ENCODE measurements at regions not wholly inside any gene's neighbourhood (a gene's known extent, or its start where the extent isn't known, plus 50 kb on each side); places are given as distances from the start of the nearest gene placed in this dataset.

DNA sequence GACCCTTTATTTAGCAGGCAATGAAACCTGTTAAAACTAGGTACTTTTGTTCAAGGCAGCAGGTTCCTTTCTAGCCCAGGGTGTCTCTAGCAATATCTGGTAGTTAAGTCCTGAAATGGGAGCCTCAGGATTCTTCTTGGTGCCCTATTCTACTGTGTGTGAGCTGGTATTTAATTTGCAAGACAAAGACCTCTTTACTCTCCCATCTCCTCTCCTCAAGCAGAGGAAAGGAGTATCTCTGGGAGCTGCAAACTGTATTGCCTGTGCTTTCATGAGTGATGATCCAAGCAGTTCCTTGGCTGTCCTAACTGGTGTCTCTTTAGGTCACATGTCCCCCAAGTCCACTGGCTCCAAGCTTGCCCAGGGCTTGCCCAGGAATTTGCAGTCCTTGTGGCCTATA lies 188.2 kb downstream of the SI start:
- TF ChIP-seq, protein P1, sequence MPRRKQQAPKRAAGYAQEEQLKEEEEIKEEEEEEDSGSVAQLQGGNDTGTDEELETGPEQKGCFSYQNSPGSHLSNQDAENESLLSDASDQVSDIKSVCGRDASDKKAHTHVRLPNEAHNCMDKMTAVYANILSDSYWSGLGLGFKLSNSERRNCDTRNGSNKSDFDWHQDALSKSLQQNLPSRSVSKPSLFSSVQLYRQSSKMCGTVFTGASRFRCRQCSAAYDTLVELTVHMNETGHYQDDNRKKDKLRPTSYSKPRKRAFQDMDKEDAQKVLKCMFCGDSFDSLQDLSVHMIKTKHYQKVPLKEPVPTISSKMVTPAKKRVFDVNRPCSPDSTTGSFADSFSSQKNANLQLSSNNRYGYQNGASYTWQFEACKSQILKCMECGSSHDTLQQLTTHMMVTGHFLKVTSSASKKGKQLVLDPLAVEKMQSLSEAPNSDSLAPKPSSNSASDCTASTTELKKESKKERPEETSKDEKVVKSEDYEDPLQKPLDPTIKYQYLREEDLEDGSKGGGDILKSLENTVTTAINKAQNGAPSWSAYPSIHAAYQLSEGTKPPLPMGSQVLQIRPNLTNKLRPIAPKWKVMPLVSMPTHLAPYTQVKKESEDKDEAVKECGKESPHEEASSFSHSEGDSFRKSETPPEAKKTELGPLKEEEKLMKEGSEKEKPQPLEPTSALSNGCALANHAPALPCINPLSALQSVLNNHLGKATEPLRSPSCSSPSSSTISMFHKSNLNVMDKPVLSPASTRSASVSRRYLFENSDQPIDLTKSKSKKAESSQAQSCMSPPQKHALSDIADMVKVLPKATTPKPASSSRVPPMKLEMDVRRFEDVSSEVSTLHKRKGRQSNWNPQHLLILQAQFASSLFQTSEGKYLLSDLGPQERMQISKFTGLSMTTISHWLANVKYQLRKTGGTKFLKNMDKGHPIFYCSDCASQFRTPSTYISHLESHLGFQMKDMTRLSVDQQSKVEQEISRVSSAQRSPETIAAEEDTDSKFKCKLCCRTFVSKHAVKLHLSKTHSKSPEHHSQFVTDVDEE (CRISPR knock-in tag; IDR thresholded peaks at IDR 0.05), result no peak
- TF ChIP-seq SNAI2 (CRISPR knock-in tag; IDR thresholded peaks at IDR 0.05), result no peak
- ATAC-seq, result no peak

DNA sequence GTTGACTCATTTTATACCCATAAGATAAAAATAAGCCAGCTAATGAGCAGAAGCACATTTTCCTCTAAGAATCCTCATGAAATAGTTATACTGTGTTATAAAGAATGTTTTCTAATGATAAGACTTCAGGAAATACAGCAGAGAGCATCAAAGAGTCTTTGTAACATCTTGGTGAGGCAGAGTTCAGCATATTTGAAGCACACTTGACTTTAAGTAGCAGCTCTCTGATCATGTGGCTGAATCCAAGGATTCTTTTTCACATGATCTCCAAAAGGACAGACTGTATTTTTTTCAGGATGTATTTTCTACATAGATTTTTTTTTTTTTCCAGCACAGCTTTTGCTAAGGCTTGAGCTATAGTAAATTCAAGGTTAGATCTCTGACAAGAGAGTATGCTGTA lies 195.1 kb downstream of the SI start:
- TF ChIP-seq PPARA (CRISPR knock-in tag; IDR thresholded peaks at IDR 0.05; ENCODE audit: borderline replicate concordance) (no peak), ZFP3 (CRISPR knock-in tag; IDR thresholded peaks at IDR 0.05) (no peak), TOX (CRISPR knock-in tag; IDR thresholded peaks at IDR 0.05; ENCODE audit: borderline replicate concordance) (no peak), SNAI2 (CRISPR knock-in tag; IDR thresholded peaks at IDR 0.05) (no peak), ZNF565 (CRISPR knock-in tag; conservative IDR thresholded peaks at IDR 0.05; ENCODE audit: low read depth) (no peak), GLIS3 (CRISPR knock-in tag; IDR thresholded peaks at IDR 0.05) (no peak), BACH2 (CRISPR knock-in tag; IDR thresholded peaks at IDR 0.05; ENCODE audit: borderline replicate concordance) (no peak), ARNTL (CRISPR knock-in tag; IDR thresholded peaks at IDR 0.05; ENCODE audit: borderline replicate concordance, low read depth) (no peak), ZNF8 (CRISPR knock-in tag; IDR thresholded peaks at IDR 0.05) (no peak), OSR1 (CRISPR knock-in tag; IDR thresholded peaks at IDR 0.05) (no peak), ESRRG (CRISPR knock-in tag; IDR thresholded peaks at IDR 0.05) (no peak), ZNF70 (CRISPR knock-in tag; IDR thresholded peaks at IDR 0.05) (no peak)
- TF ChIP-seq, protein P2, sequence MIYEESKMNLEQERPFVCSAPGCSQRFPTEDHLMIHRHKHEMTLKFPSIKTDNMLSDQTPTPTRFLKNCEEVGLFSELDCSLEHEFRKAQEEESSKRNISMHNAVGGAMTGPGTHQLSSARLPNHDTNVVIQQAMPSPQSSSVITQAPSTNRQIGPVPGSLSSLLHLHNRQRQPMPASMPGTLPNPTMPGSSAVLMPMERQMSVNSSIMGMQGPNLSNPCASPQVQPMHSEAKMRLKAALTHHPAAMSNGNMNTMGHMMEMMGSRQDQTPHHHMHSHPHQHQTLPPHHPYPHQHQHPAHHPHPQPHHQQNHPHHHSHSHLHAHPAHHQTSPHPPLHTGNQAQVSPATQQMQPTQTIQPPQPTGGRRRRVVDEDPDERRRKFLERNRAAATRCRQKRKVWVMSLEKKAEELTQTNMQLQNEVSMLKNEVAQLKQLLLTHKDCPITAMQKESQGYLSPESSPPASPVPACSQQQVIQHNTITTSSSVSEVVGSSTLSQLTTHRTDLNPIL (CRISPR knock-in tag; IDR thresholded peaks at IDR 0.05; ENCODE audit: low read depth), result no peak
- TF ChIP-seq, protein P3, sequence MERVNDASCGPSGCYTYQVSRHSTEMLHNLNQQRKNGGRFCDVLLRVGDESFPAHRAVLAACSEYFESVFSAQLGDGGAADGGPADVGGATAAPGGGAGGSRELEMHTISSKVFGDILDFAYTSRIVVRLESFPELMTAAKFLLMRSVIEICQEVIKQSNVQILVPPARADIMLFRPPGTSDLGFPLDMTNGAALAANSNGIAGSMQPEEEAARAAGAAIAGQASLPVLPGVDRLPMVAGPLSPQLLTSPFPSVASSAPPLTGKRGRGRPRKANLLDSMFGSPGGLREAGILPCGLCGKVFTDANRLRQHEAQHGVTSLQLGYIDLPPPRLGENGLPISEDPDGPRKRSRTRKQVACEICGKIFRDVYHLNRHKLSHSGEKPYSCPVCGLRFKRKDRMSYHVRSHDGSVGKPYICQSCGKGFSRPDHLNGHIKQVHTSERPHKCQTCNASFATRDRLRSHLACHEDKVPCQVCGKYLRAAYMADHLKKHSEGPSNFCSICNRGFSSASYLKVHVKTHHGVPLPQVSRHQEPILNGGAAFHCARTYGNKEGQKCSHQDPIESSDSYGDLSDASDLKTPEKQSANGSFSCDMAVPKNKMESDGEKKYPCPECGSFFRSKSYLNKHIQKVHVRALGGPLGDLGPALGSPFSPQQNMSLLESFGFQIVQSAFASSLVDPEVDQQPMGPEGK (CRISPR knock-in tag; IDR thresholded peaks at IDR 0.05; ENCODE audit: borderline replicate concordance), result no peak
- TF ChIP-seq, protein P4, sequence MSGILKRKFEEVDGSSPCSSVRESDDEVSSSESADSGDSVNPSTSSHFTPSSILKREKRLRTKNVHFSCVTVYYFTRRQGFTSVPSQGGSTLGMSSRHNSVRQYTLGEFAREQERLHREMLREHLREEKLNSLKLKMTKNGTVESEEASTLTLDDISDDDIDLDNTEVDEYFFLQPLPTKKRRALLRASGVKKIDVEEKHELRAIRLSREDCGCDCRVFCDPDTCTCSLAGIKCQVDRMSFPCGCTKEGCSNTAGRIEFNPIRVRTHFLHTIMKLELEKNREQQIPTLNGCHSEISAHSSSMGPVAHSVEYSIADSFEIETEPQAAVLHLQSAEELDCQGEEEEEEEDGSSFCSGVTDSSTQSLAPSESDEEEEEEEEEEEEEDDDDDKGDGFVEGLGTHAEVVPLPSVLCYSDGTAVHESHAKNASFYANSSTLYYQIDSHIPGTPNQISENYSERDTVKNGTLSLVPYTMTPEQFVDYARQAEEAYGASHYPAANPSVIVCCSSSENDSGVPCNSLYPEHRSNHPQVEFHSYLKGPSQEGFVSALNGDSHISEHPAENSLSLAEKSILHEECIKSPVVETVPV (CRISPR knock-in tag; IDR thresholded peaks at IDR 0.05), result no peak
- no peak for ATAC-seq

DNA sequence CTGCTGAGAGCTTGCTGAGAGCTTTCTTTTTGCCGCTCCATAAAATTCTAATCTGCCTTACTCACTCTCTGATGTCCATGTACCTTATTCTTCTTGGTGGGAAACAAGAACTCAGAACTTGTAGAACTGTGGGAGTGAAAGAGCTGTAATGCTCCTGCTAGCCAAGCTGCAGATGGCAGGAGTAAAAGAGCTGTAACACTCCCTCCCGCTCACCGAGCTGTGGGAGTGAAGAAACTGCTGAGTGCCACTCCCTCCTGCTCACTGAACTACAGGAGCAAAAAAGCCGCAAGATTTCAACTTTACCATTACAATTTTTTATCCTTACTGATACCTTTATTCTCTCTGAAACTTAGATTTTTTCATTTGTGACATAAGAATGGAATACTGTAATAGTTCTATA lies 199.1 kb downstream of the SI start:
- no peak for ATAC-seq
- TF ChIP-seq BACH2 (CRISPR knock-in tag; IDR thresholded peaks at IDR 0.05; ENCODE audit: borderline replicate concordance), result no peak
- TF ChIP-seq RARB (CRISPR knock-in tag; IDR thresholded peaks at IDR 0.05), result no peak
- no peak for TF ChIP-seq ZC3H10 (CRISPR knock-in tag; IDR thresholded peaks at IDR 0.05)
- TF ChIP-seq GLIS3 (CRISPR knock-in tag; IDR thresholded peaks at IDR 0.05), result no peak
- TF ChIP-seq TCF4 (CRISPR knock-in tag; IDR thresholded peaks at IDR 0.05; ENCODE audit: borderline replicate concordance), result no peak
- TF ChIP-seq ZNF70 (CRISPR knock-in tag; IDR thresholded peaks at IDR 0.05), result no peak
- TF ChIP-seq TOX (CRISPR knock-in tag; IDR thresholded peaks at IDR 0.05; ENCODE audit: borderline replicate concordance), result no peak
- no peak for TF ChIP-seq ZNF565 (CRISPR knock-in tag; conservative IDR thresholded peaks at IDR 0.05; ENCODE audit: low read depth)
- TF ChIP-seq SNAI2 (CRISPR knock-in tag; IDR thresholded peaks at IDR 0.05), result no peak
- TF ChIP-seq, protein P3 (CRISPR knock-in tag; IDR thresholded peaks at IDR 0.05; ENCODE audit: borderline replicate concordance), result no peak
- TF ChIP-seq, protein P5, sequence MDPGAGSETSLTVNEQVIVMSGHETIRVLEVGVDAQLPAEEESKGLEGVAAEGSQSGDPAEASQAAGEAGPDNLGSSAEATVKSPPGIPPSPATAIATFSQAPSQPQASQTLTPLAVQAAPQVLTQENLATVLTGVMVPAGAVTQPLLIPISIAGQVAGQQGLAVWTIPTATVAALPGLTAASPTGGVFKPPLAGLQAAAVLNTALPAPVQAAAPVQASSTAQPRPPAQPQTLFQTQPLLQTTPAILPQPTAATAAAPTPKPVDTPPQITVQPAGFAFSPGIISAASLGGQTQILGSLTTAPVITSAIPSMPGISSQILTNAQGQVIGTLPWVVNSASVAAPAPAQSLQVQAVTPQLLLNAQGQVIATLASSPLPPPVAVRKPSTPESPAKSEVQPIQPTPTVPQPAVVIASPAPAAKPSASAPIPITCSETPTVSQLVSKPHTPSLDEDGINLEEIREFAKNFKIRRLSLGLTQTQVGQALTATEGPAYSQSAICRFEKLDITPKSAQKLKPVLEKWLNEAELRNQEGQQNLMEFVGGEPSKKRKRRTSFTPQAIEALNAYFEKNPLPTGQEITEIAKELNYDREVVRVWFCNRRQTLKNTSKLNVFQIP (CRISPR knock-in tag; IDR thresholded peaks at IDR 0.05; ENCODE audit: borderline replicate concordance, low read depth), result no peak
- TF ChIP-seq PPARA (CRISPR knock-in tag; IDR thresholded peaks at IDR 0.05; ENCODE audit: borderline replicate concordance), result no peak
- TF ChIP-seq, protein P4 (CRISPR knock-in tag; IDR thresholded peaks at IDR 0.05), result no peak
